ENCODE measurements at regions not wholly inside any gene's neighbourhood (a gene's known extent, or its start where the extent isn't known, plus 50 kb on each side); places are given as distances from the start of the nearest gene placed in this dataset.

DNA sequence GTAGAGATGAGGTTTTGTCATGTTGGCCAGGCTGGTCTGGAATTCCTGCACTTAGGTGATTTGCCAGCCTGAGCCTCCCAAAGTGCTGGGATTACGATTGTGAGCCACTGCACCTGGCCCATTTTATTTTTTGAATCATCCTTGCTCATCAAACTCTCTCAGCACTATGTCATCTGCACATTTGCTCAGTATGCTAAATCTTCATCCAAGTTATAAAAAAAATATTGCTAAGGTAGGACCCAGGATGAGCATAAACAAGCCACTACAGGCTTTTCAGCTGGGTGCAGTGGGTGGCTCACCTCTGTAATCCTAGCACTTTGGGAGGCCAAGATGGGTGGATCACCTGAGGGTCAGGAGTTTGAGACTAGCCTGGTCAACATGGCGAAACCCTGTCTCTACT lies 510.1 kb upstream of the LARGE1 start:
- no peak for DNase-seq (ENCODE audit: low spot score)

DNA sequence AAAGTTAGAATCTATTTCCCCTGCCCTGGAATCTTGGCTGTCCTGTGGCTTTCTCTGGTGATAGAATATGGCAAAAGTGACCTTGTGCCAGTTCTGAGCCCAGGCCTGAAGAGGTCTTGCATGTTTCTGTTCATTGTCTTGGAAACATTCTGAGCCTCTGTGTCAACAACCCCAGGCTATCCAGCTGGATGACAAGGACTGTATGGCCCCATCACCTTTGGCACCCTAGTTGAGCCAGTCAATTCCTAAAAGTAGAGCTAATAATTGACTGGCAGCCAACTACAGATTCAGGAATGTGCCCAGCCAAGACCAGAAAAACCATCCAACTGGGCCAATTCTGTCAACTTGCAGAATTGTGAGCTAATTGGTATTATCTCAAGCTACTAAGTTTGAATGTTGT lies 514.1 kb upstream of the LARGE1 start:
- DNase-seq (ENCODE audit: low spot score) = no peak

DNA sequence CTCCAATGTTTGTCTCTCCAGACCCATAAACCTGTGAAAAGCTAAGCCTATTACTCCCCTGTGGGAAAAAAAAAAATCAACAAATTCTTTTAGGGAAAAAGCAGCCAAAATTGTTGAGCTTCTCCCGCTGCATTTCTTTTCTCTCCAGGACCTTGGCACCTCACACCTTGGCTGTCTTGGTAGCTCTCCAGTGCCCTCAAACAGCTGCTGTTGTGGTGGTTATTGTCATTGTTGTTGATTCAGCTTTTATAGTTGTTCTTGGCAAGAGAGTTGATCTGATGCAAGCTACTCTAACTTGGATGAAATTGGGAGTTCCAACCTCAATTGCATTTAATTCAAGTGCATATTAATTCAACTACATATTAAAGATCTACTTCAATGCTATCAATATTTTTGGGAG lies 516.9 kb upstream of the LARGE1 start:
- no peak for DNase-seq (ENCODE audit: low spot score)

DNA sequence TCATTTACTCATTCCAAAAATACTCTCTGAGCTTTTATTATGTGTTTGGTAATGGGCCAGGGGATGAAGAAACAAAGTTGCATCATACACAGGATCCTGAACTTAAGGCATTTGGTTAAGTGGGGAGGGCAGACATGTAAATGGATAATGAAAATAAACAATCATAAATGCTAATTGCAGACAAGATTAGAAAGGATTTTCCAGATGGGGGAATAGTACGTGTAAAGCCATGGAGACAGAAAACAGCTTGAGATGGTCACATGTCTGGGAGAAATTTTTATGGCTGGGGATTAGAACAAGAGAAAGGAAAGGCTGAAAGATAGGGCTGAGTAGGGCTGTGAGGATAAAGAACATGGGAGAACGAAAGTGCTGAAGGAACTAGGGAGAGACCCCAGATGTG lies 534.3 kb upstream of the LARGE1 start:
- DNase-seq (ENCODE audit: low spot score) = no peak

DNA sequence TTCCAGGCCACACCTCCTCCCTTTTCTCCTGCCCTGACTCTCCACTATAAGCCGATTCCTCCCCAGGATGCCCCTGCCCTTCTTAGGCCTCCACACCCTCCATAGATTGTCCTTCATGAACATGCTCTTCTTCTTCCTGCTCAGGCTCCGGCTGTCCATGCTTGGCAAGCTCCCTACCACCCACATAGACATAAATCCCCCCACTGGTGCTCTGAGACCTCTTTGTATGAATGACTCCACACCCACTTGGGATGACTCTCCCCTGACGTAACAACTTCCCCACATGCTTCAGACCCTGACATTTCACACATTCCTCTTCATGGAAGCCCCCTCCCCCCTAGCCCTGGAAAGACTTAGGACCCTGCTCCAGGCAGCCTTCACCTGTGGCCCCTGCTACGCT lies 542.5 kb upstream of the LARGE1 start:
- no peak for DNase-seq (ENCODE audit: low spot score)

DNA sequence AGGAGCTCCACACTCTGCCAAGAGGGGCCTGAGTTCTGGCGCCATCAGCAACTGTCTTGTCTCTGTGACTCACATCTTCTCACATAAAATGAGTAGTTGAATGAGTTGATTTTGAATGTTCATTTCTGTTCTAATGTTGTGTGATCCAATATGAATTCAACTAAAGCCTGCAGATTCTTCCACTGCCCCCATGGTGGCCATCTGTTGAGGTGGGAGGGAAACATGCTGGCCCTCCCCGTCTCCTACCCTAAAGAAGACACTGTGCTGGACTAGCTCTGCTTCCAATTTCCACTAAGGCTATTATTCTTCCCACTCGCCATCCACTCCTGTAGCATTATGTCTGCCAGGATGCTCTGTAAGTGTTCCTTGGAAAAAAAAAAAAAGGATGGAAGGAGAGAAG lies 555.6 kb upstream of the LARGE1 start:
- no peak for DNase-seq (ENCODE audit: low spot score)

DNA sequence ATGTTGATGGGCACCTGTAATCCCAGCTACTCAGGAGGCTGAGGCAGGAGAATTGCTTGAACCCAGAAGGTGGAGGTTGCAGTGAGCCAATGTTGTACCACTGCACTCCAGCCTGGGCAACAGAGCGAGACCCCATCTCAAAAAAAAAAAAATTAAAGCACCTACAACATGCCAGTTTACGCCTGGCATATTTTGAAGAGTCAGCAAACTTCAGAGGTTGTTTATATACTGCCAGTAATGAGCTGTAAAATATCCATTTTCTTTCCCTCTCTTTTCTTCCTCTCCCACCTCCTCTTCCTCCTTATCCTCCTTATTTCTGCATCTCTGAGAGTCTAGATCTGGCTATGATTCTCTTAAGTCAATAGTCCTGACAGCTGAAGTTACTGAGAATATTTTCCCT lies 556.5 kb upstream of the LARGE1 start:
- DNase-seq (ENCODE audit: low spot score) = no peak

DNA sequence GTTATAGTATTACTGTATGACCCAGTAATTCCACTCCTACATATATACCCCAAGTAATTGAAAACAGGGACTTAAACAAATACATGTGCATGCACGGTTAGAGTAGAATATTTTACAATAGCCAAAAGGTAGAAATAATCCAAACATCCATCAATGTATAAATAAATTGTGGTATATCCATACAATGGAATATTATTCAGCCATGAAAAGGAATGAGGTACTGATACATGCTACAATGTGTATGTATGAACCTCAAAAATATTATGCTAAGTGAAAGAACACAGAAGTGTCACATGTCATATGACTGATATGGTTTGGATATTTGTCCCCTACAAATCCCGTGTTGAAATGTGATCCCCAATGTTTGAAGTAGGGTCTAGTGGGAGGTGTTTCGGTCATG lies 560.8 kb upstream of the LARGE1 start:
- no peak for DNase-seq (ENCODE audit: low spot score)

DNA sequence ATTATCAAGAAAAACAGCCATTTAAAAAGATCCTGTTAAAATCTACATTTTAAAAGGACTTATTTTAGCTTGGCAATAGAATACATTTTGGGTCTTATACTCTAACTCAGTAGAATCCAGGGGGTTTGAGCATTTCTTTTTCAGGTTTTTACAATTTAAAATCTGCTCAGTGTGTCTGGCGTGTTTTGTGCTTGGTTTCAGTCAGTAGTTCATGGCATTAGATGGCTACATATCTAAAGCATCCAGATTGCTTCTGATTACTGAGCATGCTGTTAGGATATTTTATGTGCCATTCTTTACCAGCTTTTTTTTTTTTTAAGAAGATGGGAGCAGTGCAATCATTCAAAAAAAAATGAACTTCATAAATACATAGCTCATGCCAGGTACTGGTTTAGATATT lies 566.1 kb upstream of the LARGE1 start:
- DNase-seq (ENCODE audit: low spot score) = no peak

DNA sequence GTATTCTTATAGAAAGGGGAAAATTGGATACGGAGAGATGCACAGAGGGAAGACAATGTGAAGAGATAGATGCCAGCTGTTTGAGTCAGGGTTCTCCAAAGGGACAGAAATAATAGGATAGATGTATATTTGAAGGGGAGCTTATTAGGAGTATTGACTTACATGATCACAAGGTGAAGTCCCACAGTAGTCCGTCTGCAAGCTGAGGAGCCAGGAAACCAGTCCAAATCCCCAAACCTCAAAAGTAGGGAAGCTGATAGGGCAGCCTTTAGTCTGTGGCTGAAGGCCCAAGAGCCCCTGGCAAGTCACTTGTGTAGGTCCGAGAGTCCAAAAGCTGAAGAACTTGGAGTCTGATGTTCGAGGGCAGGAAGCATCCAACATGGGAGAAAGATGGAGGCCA lies 569.6 kb upstream of the LARGE1 start:
- DNase-seq (ENCODE audit: low spot score) = no peak

DNA sequence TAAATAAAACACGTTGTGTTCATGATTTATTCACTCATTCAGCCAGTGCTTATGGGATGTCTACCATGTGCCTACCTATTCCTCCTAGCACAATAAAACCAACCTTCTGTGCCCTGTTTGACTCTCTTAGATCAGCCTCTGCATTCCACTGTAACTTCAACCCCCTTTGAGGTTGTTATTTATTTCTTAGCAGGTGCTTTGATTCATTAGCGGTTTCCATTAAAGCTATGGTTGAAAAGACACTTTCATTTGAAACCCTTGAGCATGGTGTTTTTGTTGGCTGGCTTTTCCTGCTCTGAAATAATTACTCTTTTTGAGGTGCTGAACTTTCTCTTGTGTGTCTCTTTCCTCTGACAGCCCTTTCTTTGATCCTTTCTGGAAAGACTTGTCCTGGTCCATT lies 570.6 kb upstream of the LARGE1 start:
- DNase-seq (ENCODE audit: low spot score) = no peak

DNA sequence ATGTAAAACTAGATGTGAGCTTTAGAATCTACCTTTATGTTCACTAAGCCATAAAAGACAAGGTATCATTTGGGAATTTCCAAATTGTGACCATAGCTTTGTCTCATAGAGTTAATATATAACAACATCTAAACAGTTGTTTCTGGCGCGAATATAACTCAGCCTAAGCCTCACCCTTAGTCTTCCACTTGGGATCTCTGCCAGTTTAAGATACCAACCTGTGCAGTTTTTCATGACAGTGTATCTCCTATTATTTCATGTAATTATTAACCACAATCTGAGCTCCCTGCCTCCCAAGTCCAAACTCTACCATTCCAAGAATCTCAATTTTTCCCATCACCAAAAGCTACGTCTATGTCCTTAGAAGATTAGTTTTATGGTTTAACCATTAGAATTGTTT lies 572.5 kb upstream of the ISX start:
- DNase-seq (ENCODE audit: low spot score) = no peak

DNA sequence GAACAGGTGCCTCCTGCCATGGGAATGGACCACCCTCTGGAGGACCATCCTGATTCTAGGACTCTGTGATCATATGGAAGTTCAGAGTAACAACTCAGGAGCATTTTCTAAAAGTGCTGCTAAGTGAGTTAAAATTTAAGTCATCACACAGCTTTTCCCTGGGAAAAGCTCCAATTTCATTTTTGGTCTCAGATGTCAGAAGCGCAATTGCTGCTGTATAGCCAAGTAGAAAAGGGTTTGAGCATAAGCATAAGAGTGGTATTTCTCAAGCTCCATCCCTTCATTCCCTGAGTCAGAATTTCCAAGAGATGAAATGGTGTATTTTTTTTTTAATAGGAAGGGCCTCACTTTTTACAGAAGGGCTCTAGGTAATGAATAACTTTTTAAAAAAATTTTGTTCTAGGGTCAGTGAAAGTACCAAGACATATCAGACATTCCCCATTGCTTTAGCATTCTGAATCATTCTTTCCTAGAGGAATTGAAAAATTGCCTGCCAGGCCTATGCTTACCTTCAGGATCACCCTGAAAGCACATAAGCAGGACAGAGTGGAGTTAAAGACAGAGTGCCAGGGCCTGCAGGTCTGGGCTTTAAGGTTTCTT lies 564.5 kb upstream of the ISX start:
- DNase-seq (ENCODE audit: low spot score) = no peak

DNA sequence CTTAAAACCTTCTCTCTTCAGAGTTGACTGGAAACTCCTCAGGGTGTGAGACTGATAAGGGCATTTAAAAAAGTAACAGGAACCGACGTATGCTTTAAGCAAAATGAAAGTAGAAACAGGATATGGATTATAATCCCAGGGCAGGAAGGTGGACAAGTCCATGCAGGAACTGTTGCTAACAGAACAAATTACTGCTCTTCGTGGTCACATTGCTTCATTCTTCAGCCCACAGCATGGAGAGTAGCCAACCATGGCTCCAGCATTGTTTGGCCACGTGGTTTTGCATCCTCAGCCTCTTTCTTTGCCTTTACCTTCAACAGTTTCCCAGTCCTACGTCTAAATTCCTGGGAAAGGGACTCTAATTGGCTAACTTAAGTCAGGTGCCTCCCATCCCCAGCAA lies 563.1 kb upstream of the ISX start:
- DNase-seq (ENCODE audit: low spot score) = no peak

DNA sequence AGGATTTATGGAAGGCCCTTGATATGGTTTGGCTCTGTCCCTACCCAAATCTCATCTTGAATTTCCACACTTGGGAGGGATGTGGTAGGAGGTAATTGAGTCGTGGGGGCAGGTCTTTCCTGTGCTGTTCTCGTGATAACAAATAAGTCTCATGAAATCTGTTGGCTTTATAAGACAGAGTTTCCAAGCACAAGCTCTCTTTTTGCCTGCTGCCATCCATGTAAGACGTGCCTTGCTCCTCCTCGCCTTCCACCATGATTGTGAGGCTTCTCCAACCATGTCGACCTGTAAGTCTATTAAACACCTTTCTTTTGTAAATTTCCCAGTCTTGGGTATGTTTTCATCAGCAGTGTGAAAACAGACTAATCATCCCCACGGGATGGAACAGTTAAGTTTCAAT lies 557.2 kb upstream of the ISX start:
- DNase-seq (ENCODE audit: low spot score) = no peak

DNA sequence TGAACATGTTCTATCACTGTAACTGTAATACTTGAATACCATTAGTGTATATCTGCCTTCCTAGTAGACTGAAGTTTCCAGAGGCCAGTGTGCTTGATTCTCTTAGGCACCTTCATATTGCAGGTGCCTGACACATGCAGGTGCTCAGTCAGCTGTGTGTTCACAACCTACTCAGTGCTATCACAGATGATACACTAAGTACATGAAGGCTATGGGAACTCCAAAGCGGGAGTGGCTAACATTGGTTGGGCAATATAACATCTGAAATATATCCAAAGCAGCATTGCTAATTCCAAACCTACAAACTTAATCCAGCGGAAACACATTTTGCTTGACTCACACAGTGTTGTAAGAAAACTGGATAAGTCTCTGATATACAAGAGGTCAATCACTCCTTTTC lies 539.3 kb upstream of the ISX start:
- no peak for DNase-seq (ENCODE audit: low spot score)

DNA sequence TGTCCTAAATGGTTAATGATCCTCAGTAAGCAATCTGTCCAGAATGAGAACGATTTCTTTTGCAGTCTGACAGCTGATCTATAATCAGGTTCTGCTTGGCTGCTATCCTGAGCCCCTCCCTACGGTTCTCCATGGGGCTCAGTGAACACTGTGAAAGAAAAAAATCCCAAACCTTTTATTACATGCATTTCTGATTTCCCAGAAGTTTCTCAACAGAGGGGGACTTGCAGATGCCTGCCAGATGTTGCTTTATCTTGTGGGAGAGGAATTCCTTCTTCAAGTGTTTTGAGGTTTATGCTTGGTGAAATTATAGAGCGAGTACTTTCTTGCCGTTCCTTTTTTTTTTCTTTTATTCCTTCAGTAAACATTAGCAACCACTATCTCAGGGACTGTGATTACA lies 531.9 kb upstream of the ISX start:
- no peak for DNase-seq (ENCODE audit: low spot score)

DNA sequence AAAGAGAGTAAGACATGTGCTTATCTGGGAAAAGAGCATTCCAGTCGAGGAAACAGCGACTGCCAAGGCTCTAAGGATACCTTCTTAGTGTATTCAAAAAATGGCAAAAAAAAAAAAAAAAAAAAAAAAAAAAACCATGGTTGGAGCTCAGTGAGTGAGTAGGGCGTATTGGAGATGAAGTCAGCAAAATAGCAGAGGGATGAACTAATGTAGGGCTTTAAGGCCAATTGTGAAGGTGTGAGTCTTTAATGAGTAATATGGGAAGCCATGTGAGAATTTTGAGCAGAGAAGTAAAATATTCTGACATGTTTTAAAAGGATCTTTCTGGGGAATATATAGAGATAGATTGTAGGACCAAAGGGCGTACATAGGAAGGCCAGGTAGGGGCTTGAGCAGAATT lies 498.6 kb upstream of the ISX start:
- DNase-seq (ENCODE audit: low spot score) = no peak

DNA sequence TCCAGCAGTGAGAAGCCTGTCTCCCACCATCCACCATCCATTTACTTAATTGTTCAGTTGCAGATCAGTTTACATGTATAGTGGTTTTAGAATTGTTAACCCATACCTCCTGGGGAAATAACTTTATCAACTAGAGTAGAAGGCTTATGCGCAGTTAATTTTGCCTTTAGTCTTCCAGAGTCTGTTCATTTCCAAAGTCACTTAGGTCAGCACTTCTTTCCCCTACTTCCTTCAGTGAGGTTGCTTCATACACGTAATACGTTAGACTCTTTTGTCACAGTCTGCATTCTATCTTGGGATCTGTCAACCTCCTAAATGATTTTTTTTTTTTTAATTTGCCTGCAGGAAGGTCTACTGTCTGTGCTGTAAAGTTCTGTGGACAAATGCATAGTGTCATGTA lies 495.6 kb upstream of the ISX start:
- no peak for DNase-seq (ENCODE audit: low spot score)

DNA sequence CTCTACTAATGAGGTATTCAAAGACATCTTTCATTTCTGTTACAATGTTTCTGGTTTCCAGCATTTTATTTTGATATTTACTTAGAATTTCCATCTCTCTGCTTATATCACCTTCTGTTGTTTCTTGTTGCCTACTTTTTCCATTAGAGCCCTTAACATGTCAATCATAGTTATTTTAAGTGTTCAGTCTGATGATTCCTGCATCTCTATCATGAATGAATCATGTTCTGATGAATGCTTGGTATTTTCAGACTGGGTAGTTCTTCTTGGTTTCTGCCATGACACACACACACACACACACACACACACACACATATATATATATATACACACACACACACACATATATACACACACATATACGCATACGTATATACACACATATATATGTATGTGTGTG lies 486.4 kb upstream of the ISX start:
- no peak for DNase-seq (ENCODE audit: low spot score)

DNA sequence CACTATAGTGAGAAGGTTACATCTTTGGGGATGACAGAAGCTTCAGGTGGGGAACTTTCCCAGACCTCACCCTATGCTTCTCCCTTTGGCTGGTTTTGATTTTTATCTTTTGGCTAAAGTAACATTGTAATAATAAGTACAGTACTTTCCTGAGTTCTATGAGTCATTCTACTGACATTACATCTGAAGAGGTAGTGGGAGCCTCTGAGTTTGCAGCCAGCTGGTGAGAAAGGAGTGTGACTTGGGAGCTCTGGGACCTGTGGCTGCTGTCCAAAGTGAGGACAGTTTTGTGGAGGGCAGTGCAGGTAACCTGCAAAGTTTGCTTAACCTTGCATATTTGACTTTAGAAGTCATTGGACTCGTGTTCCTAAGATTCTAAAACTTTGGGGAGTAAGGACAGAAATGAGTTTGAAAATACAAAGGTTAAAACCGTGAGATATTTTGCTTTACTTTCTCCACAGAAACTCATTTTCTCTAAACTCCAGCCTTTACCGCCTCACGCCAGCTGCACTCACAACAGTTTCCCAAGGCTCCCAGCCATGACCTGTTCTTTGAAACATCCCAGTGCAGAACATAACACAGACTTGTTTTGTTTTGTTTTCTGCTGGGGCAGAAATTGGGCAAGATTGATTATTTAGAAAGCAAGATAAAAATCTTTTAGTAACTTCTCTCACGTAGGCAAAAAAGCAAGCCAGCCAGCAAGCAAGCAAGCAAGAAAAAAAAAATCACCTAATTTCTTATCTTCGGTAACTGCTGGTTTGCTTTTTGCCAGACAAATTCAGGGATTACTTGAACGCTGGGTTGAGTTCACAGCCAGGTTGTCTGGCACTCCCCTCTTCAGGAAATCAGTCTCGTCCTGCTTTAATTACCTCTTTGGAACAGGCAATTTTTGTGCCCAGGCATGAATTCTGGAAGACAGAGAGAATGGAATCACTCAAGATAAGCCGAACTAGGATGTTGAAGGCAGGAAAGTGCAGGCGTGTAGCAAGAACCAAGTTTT lies 478.3 kb upstream of the ISX start:
- no peak for DNase-seq (ENCODE audit: low spot score)

DNA sequence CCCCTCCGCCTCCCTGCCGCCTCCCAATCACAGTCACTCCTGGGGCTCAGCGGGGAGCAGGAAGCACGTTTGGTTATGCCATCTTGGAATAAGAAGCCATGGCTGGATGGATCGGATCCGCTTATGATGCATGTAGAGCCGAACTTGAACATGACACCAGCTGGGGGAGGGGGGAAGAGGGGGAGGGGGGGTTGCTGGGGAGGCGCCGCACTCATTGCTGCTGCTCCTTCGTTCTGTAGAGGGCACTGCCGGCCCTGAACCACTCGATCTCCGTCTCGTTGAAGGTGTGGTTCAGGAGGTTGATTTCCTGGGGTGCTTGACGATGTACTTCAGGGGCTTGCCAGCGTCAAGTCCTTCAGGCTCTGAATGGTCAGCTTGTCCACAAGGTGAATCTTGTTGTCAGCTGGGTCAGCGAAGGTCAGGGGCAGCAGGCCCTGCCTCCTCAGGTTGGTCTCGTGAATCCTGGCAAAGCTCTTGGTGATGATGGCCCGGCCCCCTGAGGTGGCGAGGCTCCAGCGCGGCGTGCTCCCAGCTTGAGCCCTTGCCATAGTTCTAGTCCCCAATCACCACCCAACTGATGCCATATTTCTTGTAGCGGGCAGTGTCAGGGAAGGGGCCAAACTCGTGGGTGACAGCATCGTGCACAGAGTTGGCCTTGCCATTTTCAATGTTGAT lies 476.9 kb upstream of the ISX start:
- no peak for DNase-seq (ENCODE audit: low spot score)

DNA sequence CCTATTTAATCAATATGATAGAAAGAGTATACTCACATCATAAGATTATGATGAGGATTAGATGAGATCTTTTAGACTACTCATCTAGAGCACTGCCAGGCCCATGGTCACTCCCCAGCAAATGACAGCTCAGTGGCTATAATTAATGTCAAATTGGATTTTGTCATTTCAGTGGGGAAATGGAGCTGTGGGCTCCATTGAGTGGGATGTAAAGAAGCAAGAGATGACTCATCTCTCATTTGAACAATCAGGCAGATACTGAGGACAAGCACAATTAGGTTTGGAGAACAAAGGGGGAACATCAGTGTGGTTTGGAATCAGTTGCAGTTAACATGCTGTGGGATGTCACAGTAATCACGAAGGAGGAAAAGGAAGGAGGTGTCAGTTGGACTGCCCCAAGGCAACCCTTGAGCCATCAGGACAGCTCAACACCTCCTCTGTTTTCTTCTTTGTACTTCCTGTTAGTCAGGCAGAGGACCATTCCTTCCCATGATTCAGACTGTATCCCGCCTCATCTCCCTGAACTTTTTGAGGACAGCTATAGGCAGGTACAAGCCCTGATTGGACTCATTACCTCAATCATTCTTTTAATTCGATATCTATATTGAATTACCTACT lies 473.7 kb upstream of the ISX start:
- DNase-seq (ENCODE audit: low spot score) = no peak
